DND-41 (cell line): ENCODE measurements at regions not wholly inside any gene's neighbourhood (a gene's known extent, or its start where the extent isn't known, plus 50 kb on each side); places are given as distances from the start of the nearest gene placed in this dataset.

Experiments
- CTCF ChIP-seq: IDR thresholded peaks from 2 replicates; pipeline ENCODE4 v1.5.1; 2012; ENCODE audit warnings: borderline replicate concordance, low read length, moderate library complexity, mild to moderate bottlenecking; ENCODE audit not compliant: poor library complexity, severe bottlenecking; ENCODE audit errors: extremely low read depth
- EZH2 ChIP-seq: IDR thresholded peaks from 3 replicates; pipeline ENCODE4 v1.6.1; 2012; ENCODE audit warnings: borderline replicate concordance, low read depth, mild to moderate bottlenecking, moderate library complexity, low read length, inconsistent platforms; ENCODE audit not compliant: severe bottlenecking

GRCh38 chr1:224517171-224517570 lies 82.6 kb upstream of the WDR26 start:
- TF ChIP-seq CTCF, result no peak
- TF ChIP-seq EZH2, result no peak
